ENCODE measurements at regions not wholly inside any gene's neighbourhood (a gene's known extent, or its start where the extent isn't known, plus 50 kb on each side); places are given as distances from the start of the nearest gene placed in this dataset.
"Not testable (repeated sequence)": the region's sequence is repeated elsewhere in the genome, so short reads cannot be mapped to it uniquely, and the experiment has no call there.

- Histone ChIP-seq H3K4me1 (ENCODE audit: insufficient read depth, insufficient read length) (no peaks in the 10 kb centered on the region), H3K4me3 (ENCODE audit: insufficient read length, low read depth) (no peak overlapping the region), H3K9ac (ENCODE audit: insufficient read length, low read depth) (no peak overlapping the region), H3K36me3 (ENCODE audit: insufficient read depth, insufficient read length, low read length) (no peaks in the 10 kb centered on the region), H3K9me3 (ENCODE audit: insufficient read depth, low read length) (peaks cover 3% of the 10 kb centered on the region; the same call in 1 of the 2 replicates), H3K27me3 (ENCODE audit: insufficient read depth, insufficient read length) (no peaks in the 10 kb centered on the region)
- no peak for DNase-seq (ENCODE audit: low read depth, low spot score)
- no peak for TF ChIP-seq SUZ12 (IDR thresholded peaks at IDR 0.05; ENCODE audit: extremely low read depth, insufficient read depth, insufficient read length)
- TF ChIP-seq ZNF274 (IDR thresholded peaks at IDR 0.05; ENCODE audit: low read depth, low read length): no peak
- no peak for TF ChIP-seq YY1 (IDR thresholded peaks at IDR 0.05; ENCODE audit: insufficient read depth, insufficient read length)
Measured at GRCh38 chr5:34553581-34553980, 102.5 kb upstream of the RAI14 start.

- no peak for DNase-seq (ENCODE audit: low read depth, low spot score)
- no peaks in the 10 kb centered on the region for H3K4me1 ChIP-seq (ENCODE audit: insufficient read depth, insufficient read length)
- no peaks in the 10 kb centered on the region for H3K36me3 ChIP-seq (ENCODE audit: insufficient read depth, insufficient read length, low read length)
- H3K4me3 ChIP-seq (ENCODE audit: insufficient read length, low read depth): no peak overlapping the region
- H3K9me3 ChIP-seq (ENCODE audit: insufficient read depth, low read length): no peaks in the 10 kb centered on the region
- TF ChIP-seq SUZ12 (IDR thresholded peaks at IDR 0.05; ENCODE audit: extremely low read depth, insufficient read depth, insufficient read length): no peak
- TF ChIP-seq ZNF274 (IDR thresholded peaks at IDR 0.05; ENCODE audit: low read depth, low read length): no peak
- TF ChIP-seq YY1 (IDR thresholded peaks at IDR 0.05; ENCODE audit: insufficient read depth, insufficient read length): no peak
- H3K9ac ChIP-seq (ENCODE audit: insufficient read length, low read depth): no peak overlapping the region
- H3K27me3 ChIP-seq (ENCODE audit: insufficient read depth, insufficient read length): no peaks in the 10 kb centered on the region
Measured at GRCh38 chr5:34554641-34555040, 101.5 kb upstream of the RAI14 start.

GRCh38 chr5:34555699-34556508 is 100.2 kb upstream of the RAI14 start:
- Histone ChIP-seq H3K4me1 (ENCODE audit: insufficient read depth, insufficient read length) (no peaks in the 10 kb centered on the region), H3K9ac (ENCODE audit: insufficient read length, low read depth) (no peak overlapping the region), H3K36me3 (ENCODE audit: insufficient read depth, insufficient read length, low read length) (no peaks in the 10 kb centered on the region), H3K27me3 (ENCODE audit: insufficient read depth, insufficient read length) (no peaks in the 10 kb centered on the region), H3K4me3 (ENCODE audit: insufficient read length, low read depth) (no peak overlapping the region), H3K9me3 (ENCODE audit: insufficient read depth, low read length) (no peaks in the 10 kb centered on the region)
- no peak for DNase-seq (ENCODE audit: low read depth, low spot score)
- TF ChIP-seq SUZ12 (IDR thresholded peaks at IDR 0.05; ENCODE audit: extremely low read depth, insufficient read depth, insufficient read length) (no peak), ZNF274 (IDR thresholded peaks at IDR 0.05; ENCODE audit: low read depth, low read length) (no peak), YY1 (IDR thresholded peaks at IDR 0.05; ENCODE audit: insufficient read depth, insufficient read length) (no peak)

- TF ChIP-seq YY1 (IDR thresholded peaks at IDR 0.05; ENCODE audit: insufficient read depth, insufficient read length) (no peak), SUZ12 (IDR thresholded peaks at IDR 0.05; ENCODE audit: extremely low read depth, insufficient read depth, insufficient read length) (no peak), ZNF274 (IDR thresholded peaks at IDR 0.05; ENCODE audit: low read depth, low read length) (no peak)
Measured at GRCh38 chr5:34556509-34556782, 99.7 kb upstream of the RAI14 start.

GRCh38 chr5:34561581-34561980 is 94.5 kb upstream of the RAI14 start:
- not testable (repeated sequence) for H3K36me3 ChIP-seq (ENCODE audit: insufficient read depth, insufficient read length, low read length); DNase-seq (ENCODE audit: low read depth, low spot score)

More at GRCh38 chr5:34556509-34556782, 99.7 kb upstream of the RAI14 start:
- no peaks in the 10 kb centered on the region for H3K9me3 ChIP-seq (ENCODE audit: insufficient read depth, low read length)
- H3K27me3 ChIP-seq (ENCODE audit: insufficient read depth, insufficient read length): no peaks in the 10 kb centered on the region
- DNase-seq (ENCODE audit: low read depth, low spot score): no peak
- no peak overlapping the region for H3K9ac ChIP-seq (ENCODE audit: insufficient read length, low read depth)
- no peaks in the 10 kb centered on the region for H3K4me1 ChIP-seq (ENCODE audit: insufficient read depth, insufficient read length)
- H3K4me3 ChIP-seq (ENCODE audit: insufficient read length, low read depth): no peak overlapping the region
- H3K36me3 ChIP-seq (ENCODE audit: insufficient read depth, insufficient read length, low read length): no peaks in the 10 kb centered on the region

GRCh38 chr5:34562791-34563190 is 93.3 kb upstream of the RAI14 start:
- DNase-seq (ENCODE audit: low read depth, low spot score): no peak
- Histone ChIP-seq H3K9me3 (ENCODE audit: insufficient read depth, low read length) (no peaks in the 10 kb centered on the region), H3K4me3 (ENCODE audit: insufficient read length, low read depth) (no peak overlapping the region), H3K4me1 (ENCODE audit: insufficient read depth, insufficient read length) (peaks cover 2% of the 10 kb centered on the region), H3K9ac (ENCODE audit: insufficient read length, low read depth) (no peak overlapping the region), H3K36me3 (ENCODE audit: insufficient read depth, insufficient read length, low read length) (no peaks in the 10 kb centered on the region), H3K27me3 (ENCODE audit: insufficient read depth, insufficient read length) (no peaks in the 10 kb centered on the region)
- TF ChIP-seq SUZ12 (IDR thresholded peaks at IDR 0.05; ENCODE audit: extremely low read depth, insufficient read depth, insufficient read length): no peak
- TF ChIP-seq ZNF274 (IDR thresholded peaks at IDR 0.05; ENCODE audit: low read depth, low read length): no peak
- TF ChIP-seq YY1 (IDR thresholded peaks at IDR 0.05; ENCODE audit: insufficient read depth, insufficient read length): no peak

More at GRCh38 chr5:34561581-34561980, 94.5 kb upstream of the RAI14 start:
- H3K4me1 ChIP-seq (ENCODE audit: insufficient read depth, insufficient read length); H3K9me3 ChIP-seq (ENCODE audit: insufficient read depth, low read length); H3K9ac ChIP-seq (ENCODE audit: insufficient read length, low read depth); H3K4me3 ChIP-seq (ENCODE audit: insufficient read length, low read depth); H3K27me3 ChIP-seq (ENCODE audit: insufficient read depth, insufficient read length): not testable (repeated sequence)

GRCh38 chr5:34563269-34563668 is 92.9 kb upstream of the RAI14 start:
- no peak for DNase-seq (ENCODE audit: low read depth, low spot score)
- no peak overlapping the region for H3K4me3 ChIP-seq (ENCODE audit: insufficient read length, low read depth)
- no peak overlapping the region for H3K9ac ChIP-seq (ENCODE audit: insufficient read length, low read depth)
- TF ChIP-seq ZNF274 (IDR thresholded peaks at IDR 0.05; ENCODE audit: low read depth, low read length) (no peak), YY1 (IDR thresholded peaks at IDR 0.05; ENCODE audit: insufficient read depth, insufficient read length) (no peak), SUZ12 (IDR thresholded peaks at IDR 0.05; ENCODE audit: extremely low read depth, insufficient read depth, insufficient read length) (no peak)
- no peaks in the 10 kb centered on the region for H3K9me3 ChIP-seq (ENCODE audit: insufficient read depth, low read length)
- H3K4me1 ChIP-seq (ENCODE audit: insufficient read depth, insufficient read length): peaks cover 2% of the 10 kb centered on the region
- no peaks in the 10 kb centered on the region for H3K36me3 ChIP-seq (ENCODE audit: insufficient read depth, insufficient read length, low read length)
- no peaks in the 10 kb centered on the region for H3K27me3 ChIP-seq (ENCODE audit: insufficient read depth, insufficient read length)

All from NT2/D1 (cell line).